Islet precursor cell (in vitro differentiated cells): ENCODE measurements at regions not wholly inside any gene's neighbourhood (a gene's known extent, or its start where the extent isn't known, plus 50 kb on each side); places are given as distances from the start of the nearest gene placed in this dataset.
"Not testable (repeated sequence)": the region's sequence is repeated elsewhere in the genome, so short reads cannot be mapped to it uniquely, and the experiment has no call there.

Experiments used
- DNase-seq: peaks from one replicate; pipeline ENCODE4 v3.0.0-alpha.2; 2018

DNA sequence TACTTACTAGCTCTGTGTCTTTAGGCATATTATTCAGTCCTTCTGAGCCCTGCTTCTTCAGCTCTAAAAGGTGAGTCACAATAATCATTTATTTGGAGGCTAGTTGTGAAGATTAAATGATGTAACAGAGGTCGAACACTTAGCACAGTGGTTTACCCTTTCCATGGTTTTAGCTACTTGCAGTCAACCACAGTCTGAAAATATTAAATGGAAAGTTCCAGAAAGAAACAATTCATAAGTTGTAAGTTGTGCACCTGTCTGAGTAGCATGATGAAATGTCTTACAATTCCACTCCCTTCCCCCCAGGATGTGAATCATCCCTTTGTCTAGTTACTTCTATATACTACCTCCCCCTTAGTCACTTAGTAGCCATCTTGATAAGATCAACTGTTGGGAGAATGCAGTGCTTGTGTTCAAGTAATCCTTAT is 217.6 kb upstream of the THUMPD2 start:
- no peak for DNase-seq

DNA sequence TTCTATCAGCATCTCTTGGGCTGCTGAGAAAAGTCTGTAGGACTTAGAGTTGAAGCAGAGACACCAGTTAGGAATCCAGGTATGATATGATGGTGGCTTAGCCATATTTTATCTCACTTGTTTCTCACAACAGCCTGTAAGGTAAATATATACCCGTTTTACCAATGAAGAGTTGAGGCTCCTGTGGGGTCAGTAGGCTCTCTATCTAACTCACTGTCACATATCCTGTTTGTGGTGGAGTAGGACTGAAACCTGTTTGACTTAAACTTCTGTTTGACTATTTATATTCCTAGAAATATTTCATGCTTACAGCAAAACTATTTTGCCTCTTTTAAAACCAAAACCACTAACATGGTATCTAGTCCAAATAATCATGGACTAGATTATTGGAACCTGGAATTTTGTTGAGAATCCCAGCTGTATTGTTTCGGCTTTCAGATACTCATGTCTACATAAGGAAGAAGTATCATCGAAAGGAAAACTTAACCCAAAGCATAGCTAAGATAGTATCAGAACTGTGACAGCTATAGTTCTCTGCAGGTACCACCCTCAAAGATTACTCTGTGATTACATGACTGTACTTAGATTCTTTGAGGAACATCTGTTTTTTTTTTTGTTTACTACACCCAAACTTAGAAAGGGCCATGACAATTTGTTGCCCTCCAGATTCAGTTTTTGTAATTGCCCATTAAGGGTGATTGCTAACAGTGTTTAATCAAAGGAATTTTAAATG is 216.1 kb upstream of the THUMPD2 start:
- DNase-seq: no peak

DNA sequence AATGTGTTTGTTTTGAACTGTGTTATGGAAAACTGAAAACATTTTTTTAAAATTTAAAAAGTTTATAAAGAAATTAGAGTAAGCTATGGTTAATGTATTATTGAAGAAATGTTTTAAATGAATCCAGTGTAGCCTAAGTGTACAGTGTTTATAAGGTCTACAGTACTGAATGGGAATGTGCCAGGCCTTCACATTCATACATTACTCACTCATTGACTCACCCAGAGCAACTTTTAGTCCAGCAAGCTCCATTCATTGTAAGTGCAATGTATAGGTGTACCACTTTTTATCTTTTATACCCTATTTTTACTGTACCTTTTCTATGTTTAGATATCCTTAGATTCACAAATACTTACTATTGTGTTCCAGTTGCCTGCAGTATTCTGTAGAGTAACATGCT is 215.1 kb upstream of the THUMPD2 start:
- no peak for DNase-seq

DNA sequence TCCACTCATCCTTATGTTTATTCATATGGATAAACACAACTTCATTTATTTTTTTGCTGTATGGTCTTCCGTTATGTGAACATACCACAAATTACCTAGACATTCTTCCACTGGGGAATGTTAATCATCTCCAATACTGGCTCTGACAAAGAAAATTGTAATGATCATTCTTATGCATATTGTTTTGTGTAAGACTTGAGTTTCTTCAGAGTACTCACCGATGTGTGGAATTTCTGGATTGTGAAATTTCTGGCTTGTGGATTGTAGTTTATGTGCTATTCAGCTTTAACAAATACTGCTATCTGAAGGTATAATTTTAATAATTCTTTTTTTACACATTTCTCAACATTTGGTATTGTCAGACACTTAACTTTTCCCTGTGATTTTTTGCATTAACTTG is 212.2 kb upstream of the THUMPD2 start:
- DNase-seq: no peak

DNA sequence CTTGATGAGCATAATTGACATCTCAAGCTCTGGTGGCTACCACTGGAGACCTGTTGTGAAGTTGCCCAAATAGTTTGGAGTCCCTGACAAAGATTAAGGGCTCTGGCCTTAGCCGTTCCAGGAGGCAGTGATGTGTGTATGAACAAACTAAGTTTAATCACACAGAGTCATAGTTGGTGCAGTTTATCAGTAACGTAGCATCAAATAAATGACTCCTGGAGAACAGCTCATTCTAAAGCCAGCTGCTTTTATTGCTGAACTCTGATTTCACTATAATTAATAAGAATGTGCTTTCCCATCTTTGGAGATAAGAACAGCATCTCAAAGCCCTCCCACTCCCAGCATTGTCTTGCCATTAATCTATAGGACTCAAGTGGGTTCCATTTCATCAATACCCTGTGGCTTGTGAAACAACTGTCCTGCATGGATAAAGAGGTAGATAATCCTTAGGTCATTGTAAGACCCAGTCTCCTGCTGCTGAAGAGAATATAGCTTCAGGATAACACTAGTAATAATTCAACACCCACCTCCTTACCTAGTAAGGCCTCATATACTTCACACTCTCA is 211.4 kb upstream of the THUMPD2 start:
- DNase-seq: no peak

DNA sequence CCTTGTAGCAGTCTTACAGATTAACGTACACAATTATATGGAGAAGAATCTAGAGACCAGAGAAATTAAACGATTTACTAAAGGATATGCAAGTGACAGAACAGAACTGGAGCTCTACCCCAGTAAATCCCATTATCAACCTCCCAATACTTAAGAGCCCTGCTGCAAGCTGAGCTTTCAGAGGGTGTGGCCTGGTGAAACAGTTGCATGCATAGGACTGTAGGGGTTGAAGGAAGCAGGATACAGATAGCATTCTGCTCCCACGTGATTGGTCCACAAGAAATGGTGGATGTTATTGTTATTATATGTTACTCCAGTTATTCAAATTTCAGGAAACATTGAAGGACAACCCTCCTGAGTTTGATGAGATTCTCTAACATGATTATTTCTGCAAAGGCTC is 210.8 kb upstream of the THUMPD2 start:
- no peak for DNase-seq

DNA sequence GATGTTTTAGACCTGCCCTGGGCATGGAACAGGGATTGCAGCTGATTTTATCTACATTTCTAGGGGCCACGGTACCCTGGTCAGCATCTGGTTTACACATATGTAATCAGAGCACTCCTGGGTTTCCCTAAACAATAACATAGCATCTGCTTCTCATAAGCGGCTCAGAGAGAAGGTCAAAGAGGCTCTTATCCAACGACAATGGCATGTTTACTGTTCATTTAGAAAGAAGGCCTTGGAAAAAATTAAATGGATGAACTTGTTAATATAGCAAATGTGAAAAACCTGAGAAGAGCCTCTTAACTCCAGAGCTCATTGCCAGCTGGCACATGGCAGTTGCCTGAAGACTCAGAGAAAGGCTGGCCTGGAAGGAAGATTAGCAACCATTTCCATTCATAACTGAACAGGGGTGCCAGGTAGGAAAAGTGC is 202.8 kb upstream of the THUMPD2 start:
- no peak for DNase-seq

DNA sequence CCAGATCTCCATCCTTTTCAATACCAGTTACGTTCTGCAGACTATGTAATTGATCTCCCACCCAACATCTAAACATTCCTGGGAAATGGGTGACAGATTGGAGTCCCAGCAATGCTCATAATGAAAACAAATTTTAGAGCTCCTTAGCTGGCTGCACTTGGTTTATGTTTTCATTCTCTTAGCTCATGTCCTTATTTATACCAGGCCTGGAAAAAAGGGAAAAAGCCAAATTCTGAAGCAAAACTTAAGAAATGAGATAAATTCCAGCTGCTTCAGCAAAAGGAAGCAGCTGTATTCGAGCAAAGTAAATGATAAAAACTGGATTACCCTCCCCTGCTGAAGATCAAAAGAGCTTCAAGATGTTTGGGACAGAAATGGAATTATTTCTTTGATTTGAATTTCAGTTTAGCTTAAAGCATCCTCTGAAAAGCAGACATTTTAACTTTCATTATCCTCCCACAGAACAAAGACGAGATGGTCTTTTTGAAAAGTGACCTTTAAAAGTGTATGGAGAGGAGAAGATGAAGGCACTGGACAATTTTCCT is 196.5 kb upstream of the THUMPD2 start:
- no peak for DNase-seq

DNA sequence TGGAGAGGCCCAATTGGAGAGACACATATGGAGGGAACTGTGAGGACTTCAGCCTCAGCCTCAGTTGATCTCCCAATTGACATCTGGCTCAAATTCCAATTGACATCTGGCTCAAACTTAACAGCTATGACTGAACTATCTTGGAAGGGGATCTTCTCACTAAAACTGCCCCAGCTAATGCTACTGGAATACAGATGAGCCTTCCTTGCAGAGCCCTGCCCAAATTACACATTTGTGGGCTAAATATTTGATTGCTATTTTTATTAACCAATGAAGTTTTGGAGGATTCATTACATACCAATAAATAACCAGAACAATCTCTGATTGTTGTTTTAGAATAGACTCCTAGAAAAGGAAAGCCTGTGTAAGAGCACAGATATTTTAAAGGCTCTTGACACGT is 189.0 kb upstream of the THUMPD2 start:
- no peak for DNase-seq

DNA sequence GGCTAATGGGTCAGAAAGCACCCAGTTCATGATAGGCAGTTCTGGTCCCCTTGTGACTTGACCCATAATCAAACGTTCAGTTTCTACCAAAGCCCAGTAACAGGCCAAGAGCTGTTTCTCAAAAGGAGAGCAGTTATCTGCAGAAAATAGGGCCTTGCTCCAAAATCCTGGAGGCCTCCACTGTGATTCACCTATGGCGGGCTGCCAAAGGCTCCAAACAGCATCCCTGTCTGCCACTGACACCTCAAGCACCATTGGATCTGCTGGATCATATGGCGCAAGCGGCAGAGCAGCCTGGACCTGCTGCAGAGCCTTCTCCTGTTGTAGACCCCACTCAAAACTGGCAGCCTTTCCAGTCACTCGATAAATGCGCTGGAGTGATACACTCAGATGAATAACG is 181.6 kb upstream of the THUMPD2 start:
- not testable (repeated sequence) for DNase-seq

DNA sequence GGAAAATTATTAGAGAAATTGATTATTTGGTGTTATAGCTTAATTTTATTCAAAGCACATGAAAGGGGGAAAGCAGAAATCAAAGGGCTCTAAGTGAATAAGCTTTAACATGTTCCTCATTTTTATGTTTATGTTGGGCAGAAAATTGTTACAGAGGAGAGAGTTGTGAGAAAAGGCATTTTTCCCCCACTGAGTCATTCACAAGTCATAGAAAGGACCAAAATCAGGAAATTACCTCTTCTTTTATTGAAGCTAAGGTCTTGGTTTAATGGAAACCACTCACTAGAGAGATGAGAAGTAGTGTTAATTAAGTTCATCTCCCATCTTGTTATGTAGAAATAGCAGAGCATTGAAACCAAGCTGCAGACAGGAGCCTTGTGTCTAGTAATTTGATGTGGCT is 175.3 kb upstream of the THUMPD2 start:
- no peak for DNase-seq

DNA sequence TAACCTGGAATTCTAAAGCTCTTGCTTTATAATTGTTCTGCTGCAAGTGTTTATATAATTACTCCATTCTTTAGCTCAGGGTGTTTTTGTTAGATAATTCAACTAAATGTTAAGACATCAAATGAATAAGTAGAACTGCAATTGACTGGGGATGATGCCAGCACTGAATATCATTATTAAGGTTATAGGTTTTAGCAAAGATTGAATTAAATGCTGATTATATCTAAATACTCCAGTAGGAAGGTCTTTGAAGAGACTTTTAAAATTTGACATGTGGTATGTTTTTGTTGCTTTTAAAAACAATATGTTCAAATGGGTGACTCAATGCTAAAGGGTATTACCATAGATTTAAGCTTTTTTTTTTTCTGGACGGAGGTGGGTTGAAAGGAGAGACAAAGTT is 170.1 kb upstream of the THUMPD2 start:
- DNase-seq: no peak

DNA sequence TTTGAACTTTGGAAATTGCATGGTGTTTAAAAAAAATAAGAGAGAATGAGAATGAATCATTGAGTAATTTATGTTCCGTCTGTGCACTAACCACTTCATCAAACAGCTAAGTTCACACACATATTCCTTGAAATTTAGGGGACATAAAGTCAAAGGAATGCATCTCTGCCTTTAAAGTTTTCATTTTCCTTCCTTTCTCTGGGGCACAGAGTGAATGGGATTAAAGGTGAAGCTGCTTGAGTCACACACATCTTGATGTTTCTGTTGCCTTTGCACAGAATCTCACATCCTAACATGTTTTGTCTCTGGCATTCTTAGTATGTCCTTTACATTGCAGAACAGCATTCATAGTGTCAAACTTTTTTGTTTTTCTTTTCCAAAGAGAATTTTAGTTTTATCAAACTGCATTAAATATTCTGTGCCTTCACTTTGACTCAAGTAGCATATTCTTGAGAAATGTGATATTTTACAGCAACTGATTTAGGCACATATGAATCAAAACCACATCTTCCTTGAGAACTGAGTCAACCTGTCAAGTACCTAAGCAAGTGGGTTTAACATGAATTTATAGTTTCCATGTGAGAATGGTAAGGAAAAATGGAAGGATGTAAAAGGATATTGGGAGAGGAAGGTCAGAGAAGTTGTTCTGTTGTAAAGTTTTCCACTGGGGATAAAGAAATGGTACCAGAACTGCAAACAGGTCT is 169.1 kb upstream of the THUMPD2 start:
- DNase-seq: no peak

DNA sequence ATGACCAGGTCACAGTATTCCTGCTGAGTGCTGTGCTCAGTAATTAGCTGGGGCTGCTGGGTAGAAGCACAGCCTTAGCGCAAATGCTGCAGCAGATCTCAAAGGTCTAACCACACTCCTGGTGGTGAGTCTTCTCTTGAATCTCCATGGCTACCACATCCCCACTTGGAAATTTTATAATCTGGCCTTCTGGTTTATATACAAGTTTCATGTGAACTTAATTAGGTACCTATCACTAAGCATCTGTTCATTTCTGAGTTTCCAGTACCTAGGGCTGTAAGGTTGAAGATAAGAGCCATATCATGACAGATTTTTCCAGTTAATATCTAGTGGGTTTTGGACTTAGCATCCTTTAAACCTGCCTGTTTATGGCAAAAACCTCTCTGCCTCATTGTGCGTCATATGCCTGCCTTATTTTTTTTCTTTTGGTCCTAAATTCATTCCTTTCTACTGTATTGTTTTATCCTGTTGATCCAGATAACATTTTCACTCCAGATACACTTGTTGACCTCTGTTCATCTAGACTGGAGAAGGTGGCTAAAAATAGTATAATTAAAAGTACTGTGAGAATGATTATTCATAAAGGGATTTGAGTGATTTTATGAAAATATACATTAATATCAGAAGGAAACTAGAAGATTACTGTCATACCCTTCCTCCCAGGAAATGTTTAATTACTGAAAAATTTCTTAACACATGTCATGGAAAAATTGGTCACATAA is 168.4 kb upstream of the THUMPD2 start:
- DNase-seq: no peak

DNA sequence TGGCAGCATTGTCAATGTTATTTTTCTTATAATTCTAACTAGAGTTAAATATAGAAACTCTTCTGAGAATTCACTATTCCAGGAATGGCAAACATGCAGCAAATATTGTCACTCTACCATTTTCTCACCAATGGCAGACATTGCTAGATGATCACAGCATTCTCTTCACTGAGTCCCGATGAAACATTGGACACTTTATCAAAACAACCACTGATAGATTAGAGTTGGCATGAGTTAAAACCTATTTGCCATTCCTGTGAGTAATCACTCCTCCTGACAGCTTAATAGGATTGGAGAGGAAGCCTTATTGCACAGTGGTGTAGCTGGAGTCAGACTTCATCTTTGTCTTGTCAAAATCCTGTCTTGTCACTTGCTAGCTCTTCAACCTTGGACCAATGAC is 163.9 kb upstream of the THUMPD2 start:
- no peak for DNase-seq

DNA sequence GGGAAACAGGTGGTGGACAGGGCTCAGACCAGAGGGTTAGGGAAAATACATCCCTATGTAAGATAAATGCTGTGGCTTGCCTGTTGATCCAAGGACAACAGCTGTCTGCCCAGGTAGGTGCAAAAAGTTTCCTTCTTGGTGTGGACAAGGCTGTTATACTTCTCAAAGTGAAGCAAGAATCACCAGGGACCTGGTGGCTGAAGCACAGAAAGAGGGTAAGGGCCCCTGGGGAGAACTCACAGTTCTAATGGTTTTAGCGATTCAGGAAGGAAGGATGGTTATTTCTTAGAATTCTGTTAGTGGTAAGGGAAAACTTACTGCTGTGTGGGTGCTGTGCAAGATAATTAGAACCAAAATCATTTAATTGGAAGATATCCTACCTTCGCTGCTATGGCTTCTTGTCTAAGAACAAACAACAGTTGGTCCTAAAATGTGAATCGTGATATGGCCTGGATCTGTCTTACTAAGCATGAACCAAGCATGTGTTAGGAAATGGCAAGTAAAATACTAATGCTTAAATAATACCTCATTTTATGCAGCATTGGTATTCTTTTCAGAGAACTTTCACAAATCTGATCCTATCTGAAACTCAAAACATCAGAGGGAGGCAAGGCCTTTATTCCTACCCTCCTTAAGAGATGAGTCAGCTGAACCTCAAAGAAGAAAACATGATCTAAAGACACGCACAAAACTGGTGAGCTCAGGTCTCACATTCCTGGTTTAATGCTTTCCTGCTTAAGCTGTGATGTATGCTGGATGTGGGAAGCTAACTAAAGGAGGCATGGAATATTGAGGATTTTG is 159.2 kb upstream of the THUMPD2 start:
- DNase-seq: no peak

DNA sequence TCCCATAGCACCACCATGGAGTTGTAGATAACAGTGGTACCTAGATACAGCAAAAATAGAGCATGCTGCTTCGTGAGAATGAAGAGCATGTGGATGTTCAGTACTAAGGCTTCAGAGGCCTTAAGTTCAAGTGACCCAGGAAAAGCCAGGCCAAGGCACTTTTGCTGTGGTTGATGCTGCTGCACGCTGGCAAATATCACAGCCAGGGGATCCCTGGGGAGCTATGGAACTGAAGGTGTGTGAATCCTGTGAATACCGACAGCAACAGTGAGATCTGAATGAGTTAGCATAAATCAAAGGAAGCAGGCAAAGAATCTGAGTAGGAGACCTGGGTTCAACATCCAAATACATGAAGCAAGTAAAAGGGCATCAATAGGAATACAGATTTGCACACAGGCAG is 158.6 kb upstream of the THUMPD2 start:
- no peak for DNase-seq

DNA sequence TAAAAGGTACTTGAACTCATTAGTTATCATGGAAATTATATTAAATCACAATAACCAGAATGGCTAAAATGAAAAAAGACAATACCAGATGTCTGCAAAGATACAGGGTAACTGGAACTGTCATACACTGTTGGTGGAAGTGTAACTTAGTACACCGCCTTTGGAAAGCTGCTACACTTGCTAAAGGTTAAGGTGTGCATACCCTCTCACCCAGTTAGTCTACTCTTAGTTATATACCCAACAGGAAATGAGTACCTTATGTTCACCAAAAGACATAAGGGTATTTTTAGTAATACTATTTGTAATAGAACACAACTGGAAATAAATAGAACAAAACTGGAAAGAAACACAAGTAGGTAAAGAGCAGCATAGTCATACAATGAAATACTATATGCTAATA is 155.8 kb upstream of the THUMPD2 start:
- no peak for DNase-seq

DNA sequence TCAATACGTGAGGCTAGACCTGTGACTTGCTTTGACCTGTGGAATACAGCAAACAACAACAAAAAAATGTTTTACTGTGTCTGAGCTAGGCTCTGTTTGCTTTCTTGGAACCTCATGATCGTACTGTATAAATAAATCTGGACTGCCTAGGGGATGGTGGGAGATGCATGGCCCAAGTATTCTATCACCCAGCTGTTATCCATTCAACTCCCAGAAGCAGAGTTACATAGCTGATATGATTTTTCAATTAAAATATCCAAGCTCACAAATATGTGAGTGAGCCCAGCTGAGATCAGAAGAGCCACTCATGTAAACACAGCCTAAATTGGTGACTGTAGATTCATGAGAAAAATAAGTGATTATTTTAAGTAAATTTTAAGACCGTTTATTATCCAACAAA is 154.1 kb upstream of the THUMPD2 start:
- no peak for DNase-seq

DNA sequence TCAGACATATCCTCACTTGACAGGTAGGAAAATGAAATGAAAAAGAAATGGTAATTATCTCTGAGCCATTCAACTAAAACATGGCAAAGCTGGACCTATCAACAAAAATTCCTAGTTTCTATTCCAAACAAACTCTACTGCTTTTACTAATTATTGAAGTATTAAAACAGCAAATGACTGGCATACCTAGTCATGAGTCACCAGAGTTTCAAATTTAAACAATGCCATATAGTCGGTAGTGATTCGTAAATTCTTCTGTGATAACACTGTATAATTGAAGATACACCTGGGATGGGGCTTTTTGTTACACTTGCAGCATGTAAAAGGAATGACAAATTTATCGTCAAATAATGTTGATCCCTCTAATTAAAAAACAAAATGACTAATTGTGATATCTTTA is 153.1 kb upstream of the THUMPD2 start:
- DNase-seq: no peak

DNA sequence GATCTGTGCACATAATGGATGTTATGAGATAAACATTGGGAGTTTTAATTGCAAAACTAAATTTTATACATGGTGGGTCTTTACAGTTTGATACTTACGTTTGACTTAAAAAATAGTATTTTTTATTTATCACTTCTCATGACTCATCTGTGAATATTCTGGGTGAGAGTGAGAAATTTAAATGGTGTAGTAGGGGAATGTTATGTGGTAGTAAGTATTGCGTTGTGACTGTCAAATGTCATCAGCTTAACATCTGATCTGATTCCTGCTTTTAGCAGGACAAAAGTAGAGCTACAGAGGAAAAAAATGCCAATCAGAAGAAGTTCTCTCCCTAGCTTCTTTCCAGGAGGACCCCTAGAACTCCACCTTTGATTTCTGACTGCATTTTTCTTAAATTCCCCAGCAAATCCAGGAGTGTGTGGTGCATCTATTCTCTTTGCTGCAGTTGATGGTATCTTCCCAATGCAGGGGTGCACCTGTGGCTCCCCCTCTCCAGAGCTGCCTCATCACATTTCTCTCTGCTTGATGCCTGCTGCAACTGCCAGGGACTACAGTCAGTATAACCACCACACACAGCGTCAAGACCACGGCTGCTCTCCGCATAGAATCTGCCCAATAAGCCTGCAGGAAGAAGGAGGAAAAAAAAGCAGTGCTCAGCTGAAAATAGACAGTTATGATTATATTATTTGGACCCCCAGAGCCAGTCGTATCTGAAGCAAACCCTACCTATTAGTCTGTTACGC is 151.3 kb upstream of the THUMPD2 start:
- no peak for DNase-seq

DNA sequence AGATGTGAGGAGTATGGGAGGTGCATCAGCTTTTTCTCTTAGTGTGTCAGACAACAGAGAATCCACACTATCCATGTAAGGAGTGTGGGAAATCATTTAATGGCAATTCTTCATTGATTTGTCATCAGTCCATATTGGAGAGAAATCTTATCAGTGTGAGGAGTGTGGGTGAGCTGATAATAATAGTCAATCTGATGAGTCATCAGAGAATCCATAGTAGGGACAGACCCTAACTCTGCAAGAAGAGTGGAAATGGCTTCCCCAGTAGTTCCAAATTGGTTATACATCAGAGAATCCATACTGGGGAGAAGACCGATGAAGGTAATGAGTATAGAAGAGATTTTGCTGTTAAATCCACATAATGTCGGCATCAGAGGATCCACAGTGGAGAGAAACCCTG is 150.5 kb upstream of the THUMPD2 start:
- DNase-seq: no peak
